Body of pancreas (tissue), 4 donors: ENCODE measurements at regions not wholly inside any gene's neighbourhood (a gene's known extent, or its start where the extent isn't known, plus 50 kb on each side); places are given as distances from the start of the nearest gene placed in this dataset.

Experiments used
- POLR2A ChIP-seq, 3 donors: fragments of 450-650 bp; IDR thresholded peaks; one replicate each; pipeline ENCODE4 v1.6.1; 2016; ENCODE audit warnings: antibody characterized with exemption in 3 of 3, mild to moderate bottlenecking in 2 of 3
- TF ChIP-seq, protein P1 (sequence below), 7 experiments: fragments of 450-650 bp in 4 of 7; fragments of 200-600 bp in 3 of 7; sonication (generic) in 3 of 7; IDR thresholded peaks; one replicate each; pipeline ENCODE4 v1.5.1; 2016 to 2019; ENCODE audit warnings: antibody characterized with exemption in 7 of 7

DNA sequence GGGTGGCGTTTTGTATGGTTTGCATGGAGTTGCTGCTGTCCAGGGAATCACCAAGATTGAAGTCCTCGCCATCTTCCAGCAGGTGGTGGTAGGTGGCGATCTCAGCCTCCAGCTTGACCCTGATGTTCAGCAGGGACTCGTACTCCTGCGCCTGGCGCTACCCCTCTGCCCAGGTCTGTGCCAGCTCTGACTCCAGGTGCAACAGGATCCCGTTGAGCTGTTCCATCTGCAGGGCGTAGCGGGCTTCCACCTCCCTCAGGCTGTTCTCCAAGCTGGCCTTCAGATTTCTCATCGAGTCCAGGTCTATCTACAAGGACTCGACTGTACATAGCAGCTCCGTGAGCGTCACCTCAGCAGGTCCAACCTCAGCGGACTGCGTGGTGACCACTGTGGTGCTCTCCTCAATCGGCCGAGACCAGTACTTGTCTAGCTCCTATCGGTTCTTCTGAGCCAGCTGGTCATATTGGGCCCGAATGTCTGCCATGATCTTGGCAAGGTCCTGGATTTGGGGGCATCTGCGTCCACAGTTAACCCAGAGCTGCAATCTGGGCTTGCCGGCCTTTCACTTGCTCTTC is 1584.8 kb upstream of the ACO1 start:
- TF ChIP-seq, protein P1, sequence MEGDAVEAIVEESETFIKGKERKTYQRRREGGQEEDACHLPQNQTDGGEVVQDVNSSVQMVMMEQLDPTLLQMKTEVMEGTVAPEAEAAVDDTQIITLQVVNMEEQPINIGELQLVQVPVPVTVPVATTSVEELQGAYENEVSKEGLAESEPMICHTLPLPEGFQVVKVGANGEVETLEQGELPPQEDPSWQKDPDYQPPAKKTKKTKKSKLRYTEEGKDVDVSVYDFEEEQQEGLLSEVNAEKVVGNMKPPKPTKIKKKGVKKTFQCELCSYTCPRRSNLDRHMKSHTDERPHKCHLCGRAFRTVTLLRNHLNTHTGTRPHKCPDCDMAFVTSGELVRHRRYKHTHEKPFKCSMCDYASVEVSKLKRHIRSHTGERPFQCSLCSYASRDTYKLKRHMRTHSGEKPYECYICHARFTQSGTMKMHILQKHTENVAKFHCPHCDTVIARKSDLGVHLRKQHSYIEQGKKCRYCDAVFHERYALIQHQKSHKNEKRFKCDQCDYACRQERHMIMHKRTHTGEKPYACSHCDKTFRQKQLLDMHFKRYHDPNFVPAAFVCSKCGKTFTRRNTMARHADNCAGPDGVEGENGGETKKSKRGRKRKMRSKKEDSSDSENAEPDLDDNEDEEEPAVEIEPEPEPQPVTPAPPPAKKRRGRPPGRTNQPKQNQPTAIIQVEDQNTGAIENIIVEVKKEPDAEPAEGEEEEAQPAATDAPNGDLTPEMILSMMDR (IDR thresholded peaks at IDR 0.05): no peak
- TF ChIP-seq POLR2A (IDR thresholded peaks at IDR 0.05): no peak
